Cardiac septum (tissue), 1 donor: ENCODE measurements at regions not wholly inside any gene's neighbourhood (a gene's known extent, or its start where the extent isn't known, plus 50 kb on each side); places are given as distances from the start of the nearest gene placed in this dataset.
"Not testable (repeated sequence)": the region's sequence is repeated elsewhere in the genome, so short reads cannot be mapped to it uniquely, and the experiment has no call there.

ENCODE experiments used
- DNase-seq: peaks from one replicate; pipeline ENCODE4 v3.0.0-alpha.2; 2020; ENCODE audit warnings: low spot score
- intact Hi-C: fragments of 100-400 bp; cut with DNase I; formaldehyde crosslinking; loops from one replicate; pipeline ENCODE4 v1.14.0; 2022
- donor health status: DM: no; HTN: no; CAD: no.

GRCh38 chr6:112620812-112621569 is 273.9 kb downstream of the RFPL4B start:
- DNase-seq: no peak
- intact Hi-C loops: no loop called here

- no peak for DNase-seq
- intact Hi-C loops: no loop called here
These were observed 274.9 kb downstream of the RFPL4B start for GRCh38 chr6:112622036-112622435.

GRCh38 chr6:112626468-112627082 is 279.4 kb downstream of the RFPL4B start:
- intact Hi-C loops: no loop called here
- no peak for DNase-seq

GRCh38 chr6:112634376-112634775 is 287.2 kb downstream of the RFPL4B start:
- DNase-seq: no peak
- intact Hi-C loops: no loop called here

- DNase-seq: no peak
- intact Hi-C loops: no loop called here
These were observed 289.6 kb downstream of the RFPL4B start for GRCh38 chr6:112636650-112637262.

GRCh38 chr6:112639391-112639831 is 292.3 kb downstream of the RFPL4B start:
- DNase-seq: no peak
- intact Hi-C loops: no loop called here

GRCh38 chr6:112640891-112641290 is 293.8 kb downstream of the RFPL4B start:
- no peak for DNase-seq
- intact Hi-C loops: no loop called here

- DNase-seq: no peak
- intact Hi-C loops: no loop called here
These were observed 302.7 kb downstream of the RFPL4B start for GRCh38 chr6:112649853-112650252.

- no peak for DNase-seq
- intact Hi-C loops: no loop called here
These were observed 304.1 kb downstream of the RFPL4B start for GRCh38 chr6:112651239-112651638.

GRCh38 chr6:112659912-112660311 is 312.8 kb downstream of the RFPL4B start:
- DNase-seq: no peak
- intact Hi-C loops: no loop called here

GRCh38 chr6:112660626-112661025 is 313.5 kb downstream of the RFPL4B start:
- intact Hi-C loops: no loop called here
- no peak for DNase-seq

GRCh38 chr6:112663698-112664097 is 316.6 kb downstream of the RFPL4B start:
- intact Hi-C loops: no loop called here
- DNase-seq: no peak

- DNase-seq: no peak
- intact Hi-C loops: no loop called here
These were observed 318.0 kb downstream of the RFPL4B start for GRCh38 chr6:112665114-112665513.

GRCh38 chr6:112665815-112666214 is 318.7 kb downstream of the RFPL4B start:
- intact Hi-C loops: no loop called here
- no peak for DNase-seq

GRCh38 chr6:112667427-112667826 is 320.3 kb downstream of the RFPL4B start:
- intact Hi-C loops: no loop called here
- DNase-seq: no peak

GRCh38 chr6:112680091-112680490 is 333.0 kb downstream of the RFPL4B start:
- no peak for DNase-seq
- intact Hi-C loops: no loop called here

GRCh38 chr6:112682071-112682470 is 334.9 kb downstream of the RFPL4B start:
- intact Hi-C loops: no loop called here
- DNase-seq: no peak

- DNase-seq: no peak
- intact Hi-C loops: no loop called here
These were observed 336.0 kb downstream of the RFPL4B start for GRCh38 chr6:112683106-112683505.

- no peak for DNase-seq
These were observed 336.8 kb downstream of the RFPL4B start for GRCh38 chr6:112683926-112684325.

GRCh38 chr6:112685521-112686220 is 338.5 kb downstream of the RFPL4B start:
- intact Hi-C loops, DNase-seq: not testable (repeated sequence)

More at GRCh38 chr6:112683926-112684325, 336.8 kb downstream of the RFPL4B start:
- intact Hi-C loops: no loop called here
